ENCODE measurements at regions not wholly inside any gene's neighbourhood (a gene's known extent, or its start where the extent isn't known, plus 50 kb on each side); places are given as distances from the start of the nearest gene placed in this dataset.
"Not testable (repeated sequence)": the region's sequence is repeated elsewhere in the genome, so short reads cannot be mapped to it uniquely, and the experiment has no call there.

DNA sequence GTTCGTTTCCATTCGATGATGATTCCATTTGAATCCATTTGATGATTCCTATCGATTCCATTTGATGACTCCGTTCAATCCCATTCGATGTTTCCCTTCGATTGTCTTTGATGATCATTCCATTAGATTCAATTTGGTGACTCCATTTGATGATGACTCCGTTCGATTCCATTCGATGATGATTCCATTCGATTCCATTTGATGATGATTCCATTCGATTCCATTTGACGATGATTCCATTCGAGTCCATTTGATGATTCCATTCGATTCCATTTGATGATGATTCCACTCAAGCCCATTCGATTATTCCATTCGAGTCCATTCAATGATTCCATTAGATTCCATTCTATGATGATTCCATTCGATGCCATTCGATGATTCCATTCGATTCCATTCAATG, 2730.6 kb downstream of the RPIA start:
- not testable (repeated sequence) for DNase-seq (ENCODE audit: low spot score)

DNA sequence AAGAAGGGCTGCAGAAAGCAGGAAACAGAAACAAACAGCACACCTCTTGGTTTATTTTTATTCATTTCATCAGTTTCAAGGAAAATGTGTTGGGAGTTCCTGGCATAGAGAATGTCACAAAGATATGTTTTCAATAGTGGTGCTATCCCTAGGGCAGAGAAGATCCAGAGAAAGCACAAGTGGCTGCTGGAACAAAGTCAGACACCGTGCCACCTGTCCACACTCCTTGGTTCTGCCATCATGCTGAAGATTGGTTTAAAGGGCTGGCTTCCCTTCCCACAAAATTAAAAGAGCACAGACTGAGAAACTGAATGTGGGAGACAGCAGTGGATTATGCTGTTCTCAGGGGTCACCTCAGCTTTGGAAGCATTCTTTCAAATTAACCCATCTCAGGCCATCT, 2735.7 kb downstream of the RPIA start:
- DNase-seq (ENCODE audit: low spot score): not testable (repeated sequence)

DNA sequence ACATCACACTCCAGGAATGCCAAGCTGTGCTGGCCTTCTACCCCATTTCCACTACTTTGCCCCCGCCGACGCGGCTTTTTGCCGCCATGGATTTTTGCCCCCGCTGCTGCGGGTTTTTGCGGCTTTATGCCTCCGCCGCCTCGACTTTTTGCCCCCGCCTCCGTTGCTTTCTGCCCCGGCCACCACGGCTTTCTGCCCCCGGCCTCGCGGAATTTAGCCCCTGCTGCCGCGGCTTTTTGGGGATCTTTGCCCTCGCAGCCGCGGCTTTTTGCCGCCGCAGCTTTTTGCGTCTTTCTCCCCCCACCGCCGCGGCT, 2750.4 kb downstream of the RPIA start:
- DNase-seq (ENCODE audit: low spot score): not testable (repeated sequence)

DNA sequence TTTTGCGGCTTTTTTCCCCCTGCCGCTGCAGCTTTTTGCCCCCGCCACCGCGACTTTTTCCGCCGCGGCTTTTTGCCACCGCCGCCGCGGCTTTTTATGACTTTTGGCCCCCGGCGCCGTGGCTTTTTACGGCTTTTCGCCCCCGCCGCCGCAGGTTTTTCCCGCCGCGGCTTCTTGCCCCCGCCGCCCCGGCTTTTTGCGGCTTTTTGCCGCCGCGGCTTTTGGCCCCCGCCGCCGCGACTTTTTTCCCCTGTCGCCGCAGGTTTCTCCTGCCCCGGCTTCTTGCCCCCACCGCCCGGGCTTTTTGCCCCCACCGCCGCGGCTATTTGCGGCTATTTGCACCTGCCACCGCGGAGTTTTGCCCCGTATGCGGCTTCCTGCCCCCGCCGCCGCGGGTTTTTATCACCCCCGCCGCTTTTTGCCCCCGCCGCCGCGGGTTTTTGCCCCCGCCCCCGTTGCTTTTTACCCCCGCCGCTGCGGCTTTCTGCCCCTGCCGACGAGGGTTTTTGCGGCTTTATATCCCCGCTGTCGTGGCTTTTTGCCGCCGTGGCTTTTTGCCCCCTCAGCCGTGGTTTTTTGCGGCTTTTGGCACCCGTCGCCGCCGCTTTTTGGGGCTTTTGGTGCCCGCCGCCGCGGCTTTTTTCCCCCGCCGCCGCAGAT, 2750.9 kb downstream of the RPIA start:
- DNase-seq (ENCODE audit: low spot score): no peak

DNA sequence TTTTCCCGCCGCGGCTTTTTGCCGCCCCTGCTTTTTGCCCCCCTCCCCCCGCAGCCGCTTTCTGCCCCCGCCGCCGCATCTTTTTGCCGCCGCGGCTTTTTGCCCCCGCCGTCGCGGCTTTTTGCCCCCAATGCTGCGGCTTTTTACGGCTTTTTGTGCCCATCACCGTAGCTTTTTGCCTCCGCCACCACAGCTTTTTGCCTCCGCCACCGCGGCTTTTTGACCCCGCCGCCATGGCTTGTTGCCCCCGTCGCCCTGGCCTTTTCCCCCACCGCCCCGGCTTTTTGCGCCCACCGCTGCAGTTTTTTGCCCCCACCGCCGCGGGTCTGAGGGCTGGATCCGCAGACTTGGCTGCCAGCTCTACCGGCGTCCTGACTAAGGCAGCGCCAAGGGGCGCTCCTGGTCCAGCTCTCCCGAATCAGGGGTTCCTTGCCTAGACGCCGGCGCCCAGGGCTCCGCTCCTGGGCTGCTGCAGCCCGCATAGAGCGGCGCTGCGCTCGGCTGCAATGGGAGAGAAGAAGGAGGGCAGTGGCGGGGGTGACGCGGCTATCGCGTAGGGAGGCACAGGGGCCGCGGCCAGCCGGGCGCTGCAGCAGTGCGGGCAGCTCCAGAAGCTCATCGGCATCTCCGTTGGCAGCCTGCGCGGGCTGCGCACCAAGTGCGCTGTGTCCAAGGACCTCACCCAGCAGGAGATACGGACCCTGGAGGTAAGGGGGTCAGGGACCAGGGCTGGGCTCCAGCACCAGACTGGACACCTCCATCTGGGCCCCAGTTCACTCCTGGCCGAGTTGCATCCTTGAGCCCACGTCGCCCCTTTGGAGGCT, 2751.6 kb downstream of the RPIA start:
- DNase-seq (ENCODE audit: low spot score): not testable (repeated sequence)

DNA sequence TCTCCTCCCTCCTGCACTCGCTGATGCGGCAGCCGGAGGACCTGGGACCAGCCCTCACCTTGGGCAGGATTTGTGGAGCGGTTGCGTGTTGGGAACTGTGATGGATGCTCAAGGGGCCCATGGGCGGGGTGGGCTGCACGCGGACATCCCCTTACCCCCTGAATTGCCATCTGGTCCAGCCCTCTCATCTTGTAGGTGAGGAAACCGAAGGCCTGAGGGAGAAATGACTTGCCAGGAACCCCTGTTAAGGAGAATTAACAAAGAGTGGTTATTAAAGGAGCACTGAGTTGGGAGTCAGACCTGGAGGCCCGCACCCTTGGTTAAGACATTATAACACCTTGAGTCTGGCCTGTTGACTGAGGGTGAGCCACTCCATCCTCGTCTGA, 2752.2 kb downstream of the RPIA start:
- DNase-seq (ENCODE audit: low spot score): not testable (repeated sequence)

DNA sequence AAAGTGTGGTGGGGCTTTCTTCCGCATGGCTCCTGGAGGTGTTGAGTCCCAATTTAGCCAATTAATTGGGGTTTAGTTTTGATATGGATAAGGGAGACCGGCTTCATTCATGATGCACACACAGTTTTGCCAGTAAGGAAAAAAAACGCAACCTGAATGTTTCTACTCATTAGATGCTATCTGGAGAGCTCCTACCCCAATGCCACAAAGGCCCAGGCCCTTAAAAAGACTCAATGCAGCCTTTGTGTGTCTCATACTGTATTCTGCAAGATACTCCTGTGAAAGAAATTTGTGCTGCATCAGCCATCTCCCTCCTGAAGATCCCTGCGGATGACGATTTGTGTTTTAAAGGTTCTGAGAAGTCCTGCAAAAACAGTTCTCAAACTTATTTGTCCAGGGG, 2754.2 kb downstream of the RPIA start:
- not testable (repeated sequence) for DNase-seq (ENCODE audit: low spot score)

DNA sequence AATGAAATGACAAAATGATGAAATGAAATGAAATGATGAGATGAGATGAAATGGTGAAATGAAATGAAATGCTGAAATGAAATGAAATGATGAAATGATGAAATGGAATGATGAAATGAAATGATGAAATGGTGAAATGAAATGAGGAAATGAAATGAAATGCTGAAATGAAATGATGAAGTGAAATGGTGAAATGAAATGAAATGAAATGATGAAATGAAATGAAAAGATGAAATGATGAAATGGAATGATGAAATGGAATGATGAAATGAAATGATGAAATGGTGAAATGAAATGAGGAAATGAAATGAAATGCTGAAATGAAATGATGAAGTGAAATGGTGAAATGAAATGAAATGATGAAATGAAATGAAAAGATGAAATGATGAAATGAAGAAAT, 2755.0 kb downstream of the RPIA start:
- DNase-seq (ENCODE audit: low spot score): not testable (repeated sequence)

DNA sequence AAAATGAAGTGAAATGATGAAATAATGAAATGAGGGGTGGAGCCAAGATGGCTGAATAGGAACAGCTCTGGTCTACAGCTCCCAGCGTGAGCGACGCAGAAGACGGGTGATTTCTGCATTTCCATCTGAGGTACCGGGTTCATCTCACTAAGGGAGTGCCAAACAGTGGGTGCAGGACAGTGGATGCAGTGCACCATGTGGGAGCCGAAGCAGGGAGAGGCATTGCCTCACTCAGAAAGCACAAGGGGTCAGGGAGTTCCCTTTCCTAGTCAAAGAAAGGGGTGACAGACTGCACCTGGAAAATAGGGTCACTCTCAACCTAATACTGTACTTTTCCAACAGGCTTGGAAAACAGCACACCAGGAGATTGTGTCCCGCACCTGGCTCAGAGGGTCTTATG, 2755.4 kb downstream of the RPIA start:
- not testable (repeated sequence) for DNase-seq (ENCODE audit: low spot score)

DNA sequence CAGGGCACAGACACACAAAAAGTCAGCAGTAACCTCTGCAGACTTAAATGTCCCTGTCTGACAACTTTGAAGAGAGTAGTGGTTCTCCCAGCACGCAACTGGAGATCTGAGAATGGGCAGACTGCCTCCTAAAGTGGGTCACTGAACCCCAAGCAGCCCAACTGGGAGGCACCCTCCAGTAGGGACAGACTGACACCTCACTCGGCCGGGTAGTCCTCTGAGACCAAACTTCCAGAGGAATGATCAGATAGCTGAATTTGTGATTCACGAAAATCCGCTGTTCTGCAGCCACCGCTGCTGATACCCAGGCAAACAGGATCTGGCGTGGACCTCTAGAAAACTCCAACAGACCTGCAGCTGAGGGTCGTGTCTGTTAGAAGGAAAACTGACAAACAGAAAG, 2756.0 kb downstream of the RPIA start:
- not testable (repeated sequence) for DNase-seq (ENCODE audit: low spot score)

DNA sequence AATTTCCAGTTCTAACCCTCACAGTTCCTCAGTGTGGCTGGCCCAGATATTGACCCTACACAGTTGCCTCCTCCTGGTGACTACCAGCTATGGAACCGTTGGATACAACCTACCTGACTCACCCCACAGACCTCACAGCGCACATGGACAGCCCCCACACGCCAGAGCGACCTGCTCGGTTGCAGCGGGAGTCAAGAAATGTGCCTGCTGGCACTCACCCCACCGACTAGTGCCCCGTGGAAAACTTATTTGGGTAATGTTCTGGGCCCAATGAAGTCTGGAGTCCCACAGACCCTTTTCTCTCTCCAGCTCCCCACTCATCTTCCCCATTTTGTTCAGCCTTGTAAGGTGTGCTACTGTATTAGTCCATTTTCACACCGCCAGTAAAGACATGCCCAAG, 2770.8 kb downstream of the RPIA start:
- DNase-seq (ENCODE audit: low spot score): not testable (repeated sequence)

DNA sequence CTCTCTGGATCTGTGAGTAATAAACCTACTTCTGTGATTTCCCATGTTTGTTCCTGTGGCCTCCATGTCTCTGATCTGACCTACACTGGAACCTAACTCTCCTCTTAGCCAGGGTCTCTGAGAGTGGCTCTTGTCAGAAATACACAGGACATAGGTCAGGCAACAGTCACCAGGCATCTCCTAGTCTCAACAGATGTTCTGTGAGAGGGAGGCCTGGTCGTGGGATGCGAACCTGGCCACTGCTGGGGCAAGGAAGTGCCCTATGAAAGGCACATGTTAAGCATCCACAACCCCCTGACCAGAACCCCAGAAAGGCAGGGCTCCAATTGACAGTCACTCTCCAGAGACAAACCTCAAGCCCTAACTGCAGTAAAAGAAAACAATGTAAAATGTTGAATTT, 2771.5 kb downstream of the RPIA start:
- not testable (repeated sequence) for DNase-seq (ENCODE audit: low spot score)

DNA sequence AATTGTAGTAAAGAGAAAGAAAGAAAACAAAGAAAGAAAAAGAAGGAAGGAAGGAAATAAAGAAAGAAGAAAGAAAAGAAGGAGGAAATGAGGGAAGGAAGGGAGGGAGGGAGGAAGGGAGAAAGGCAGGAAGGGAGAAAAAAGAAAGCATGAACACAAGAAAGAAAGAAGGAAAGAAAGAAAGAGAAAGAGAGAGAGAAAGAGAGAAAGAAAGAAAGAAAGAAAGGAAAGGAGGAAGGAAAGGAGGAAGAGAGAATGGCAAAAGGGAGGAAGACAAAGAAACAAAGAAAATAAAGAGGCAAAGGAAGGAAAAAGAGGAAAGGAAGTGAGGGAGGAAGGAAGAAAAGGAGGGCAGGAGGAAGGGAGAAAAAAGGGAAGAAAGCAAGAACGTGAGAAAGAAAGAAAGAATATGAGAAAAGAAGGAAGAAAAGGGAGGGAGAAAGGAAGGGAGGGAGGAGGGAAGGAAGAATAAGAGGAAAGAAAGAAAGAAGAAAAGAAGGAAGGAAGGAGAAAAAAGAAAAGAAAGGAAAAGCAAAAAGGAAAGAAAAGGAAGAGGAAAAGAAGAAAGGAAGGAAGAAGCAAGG, 2775.4 kb downstream of the RPIA start:
- DNase-seq (ENCODE audit: low spot score): not testable (repeated sequence)

DNA sequence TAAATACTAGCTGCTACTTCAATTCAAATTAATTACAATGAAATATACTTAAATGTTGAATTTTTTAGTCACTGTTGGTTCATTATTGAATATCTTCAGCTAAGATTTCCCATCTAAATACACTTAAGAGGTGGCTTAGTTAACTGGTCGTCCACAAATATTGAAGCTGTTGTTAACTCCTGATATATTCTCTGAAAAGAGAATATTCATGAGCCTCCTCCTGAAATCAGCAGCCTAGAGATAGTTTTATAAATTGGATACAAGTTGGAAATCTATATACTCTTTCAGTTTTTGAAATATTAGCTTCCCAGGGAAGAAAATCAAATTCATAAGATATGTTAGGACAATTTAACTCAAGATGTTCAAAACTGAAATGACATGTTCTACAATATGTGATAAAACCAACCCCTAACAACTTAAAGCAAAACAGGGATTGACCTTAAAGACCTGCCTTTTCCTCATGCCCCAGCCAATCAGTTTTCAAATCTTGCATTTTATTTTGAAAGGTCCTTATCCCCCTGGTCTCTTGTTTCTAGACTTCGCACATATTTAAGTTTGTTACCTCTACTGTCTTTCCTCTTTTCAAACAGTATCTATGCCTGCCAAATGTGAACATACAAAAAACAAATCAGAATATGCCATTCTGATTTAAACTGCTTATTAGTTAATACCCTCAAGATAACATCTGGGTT, 2784.9 kb downstream of the RPIA start:
- not testable (repeated sequence) for DNase-seq (ENCODE audit: low spot score)

DNA sequence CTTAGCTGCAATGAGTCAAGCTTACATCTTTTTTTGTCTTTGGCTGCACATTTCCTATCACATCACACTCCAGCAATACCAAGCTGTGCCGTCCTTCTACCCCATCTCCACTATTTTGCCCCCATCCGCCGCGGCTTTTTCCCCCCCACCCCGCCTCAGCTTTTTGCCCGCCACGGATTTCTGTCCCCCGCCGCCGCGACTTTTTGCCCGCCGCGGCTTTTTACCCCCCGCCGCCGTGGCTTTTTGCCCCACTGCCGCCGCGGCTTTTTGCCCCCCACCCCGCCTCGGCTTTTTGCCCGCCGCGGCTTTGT, 2785.4 kb downstream of the RPIA start:
- not testable (repeated sequence) for DNase-seq (ENCODE audit: low spot score)

DNA sequence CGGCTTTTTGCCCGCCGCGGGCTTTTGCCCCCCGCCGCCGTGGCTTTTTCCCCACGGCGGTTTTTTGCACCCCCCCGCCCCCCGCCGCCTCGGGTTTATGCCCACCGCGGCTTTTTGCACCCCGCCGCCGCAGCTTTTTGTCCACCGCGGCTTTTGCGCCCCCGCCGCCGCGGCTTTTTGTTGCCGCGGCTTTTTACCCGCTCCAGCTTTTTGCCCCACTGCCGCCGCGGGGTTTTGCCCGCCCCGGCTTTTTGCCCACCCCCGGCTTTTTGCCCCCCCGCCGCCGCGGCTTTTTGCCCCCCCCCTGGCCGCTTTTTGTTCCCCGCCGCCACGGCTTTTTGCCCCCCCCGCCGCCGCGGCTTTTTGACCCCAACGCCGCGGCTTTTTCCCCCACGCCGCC, 2785.8 kb downstream of the RPIA start:
- DNase-seq (ENCODE audit: low spot score): not testable (repeated sequence)

DNA sequence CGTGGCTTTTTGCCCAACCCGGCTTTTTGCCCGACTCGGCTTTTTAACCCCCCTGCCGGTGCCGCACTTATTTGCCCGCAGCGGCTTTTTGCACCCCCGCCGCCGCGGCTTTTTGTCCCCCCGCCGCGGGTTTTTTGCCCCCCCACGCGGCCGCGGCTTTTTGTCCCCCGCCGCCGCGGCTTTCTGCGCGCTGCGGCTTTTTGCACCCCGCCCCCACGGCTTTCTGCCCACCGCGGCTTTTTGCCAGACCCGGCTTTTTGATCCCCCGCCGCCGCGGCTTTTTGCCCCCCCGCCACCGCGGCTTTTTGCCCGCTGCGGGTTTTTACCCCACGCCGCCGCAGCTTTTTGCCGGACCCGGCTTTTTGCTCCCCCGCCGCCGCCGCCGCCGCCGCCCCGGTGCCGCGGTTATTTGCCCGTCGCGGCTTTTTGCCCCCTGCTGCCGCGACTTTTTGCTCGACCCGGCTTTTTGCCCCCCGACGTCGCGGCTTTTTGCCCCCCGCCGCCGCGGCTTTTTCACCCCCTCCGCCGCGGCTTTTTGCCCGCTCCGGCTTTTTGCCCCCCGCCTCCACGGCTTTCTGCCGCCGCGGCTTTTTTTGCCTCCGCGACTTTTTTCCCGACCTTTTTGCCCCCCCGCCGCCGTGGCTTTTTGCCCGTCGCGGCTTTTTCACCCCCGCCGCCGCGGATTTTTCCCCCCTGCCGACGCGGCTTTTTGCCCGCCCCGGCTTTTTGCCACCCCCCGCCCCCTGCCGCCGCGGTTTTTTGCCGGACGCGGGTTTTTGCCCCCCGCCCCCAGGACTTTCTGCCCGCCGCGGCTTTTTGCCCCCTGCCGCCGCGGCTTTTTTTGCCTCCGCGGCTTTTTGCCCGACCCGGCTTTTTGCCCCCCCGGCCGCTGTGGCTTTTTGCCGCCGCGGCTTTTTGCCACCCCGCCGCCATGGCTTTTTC, 2786.5 kb downstream of the RPIA start:
- peak; percentile 27 for DNase-seq (ENCODE audit: low spot score)

DNA sequence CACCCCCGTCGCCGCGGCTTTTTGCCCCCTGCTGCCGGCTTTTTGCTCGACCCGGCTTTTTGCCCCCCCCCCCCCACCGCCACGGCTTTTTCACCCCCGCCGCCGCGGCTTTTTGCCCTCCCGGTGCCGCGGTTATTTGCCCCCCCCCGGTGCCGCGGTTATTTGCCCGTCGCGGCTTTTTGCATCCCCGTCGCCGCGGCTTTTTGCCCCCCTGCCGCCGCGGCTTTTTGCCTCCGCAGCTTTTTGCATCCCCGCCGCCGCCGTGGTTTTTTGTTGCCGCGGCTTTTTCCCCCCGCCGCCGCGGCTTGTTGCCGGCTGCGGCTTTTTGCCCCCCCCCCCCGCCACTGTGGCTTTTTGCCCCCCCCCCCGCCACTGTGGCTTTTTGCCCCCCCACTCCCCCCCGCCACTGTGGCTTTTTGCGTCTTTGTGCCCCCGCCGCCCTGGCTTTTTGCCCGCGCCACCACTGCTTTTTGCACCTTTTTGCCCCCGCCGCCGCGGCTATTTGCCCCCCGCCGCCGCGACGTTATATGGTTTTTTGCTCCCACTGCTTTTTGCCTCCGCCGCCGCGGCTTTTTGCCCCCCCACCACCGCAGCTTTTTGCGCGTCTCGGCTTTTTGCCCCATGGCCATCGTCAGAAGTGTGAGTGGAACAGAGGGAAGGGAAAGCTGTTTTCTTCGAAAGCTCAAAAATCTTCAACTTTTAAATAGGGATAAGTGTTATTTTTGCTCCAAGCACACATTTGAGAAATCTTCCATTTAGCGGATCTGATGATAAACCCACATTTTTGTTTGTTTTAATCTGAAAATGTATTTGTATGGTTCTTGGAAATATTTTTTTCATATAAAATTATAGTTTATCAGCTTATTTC, 2787.6 kb downstream of the RPIA start:
- DNase-seq (ENCODE audit: low spot score): not testable (repeated sequence)

DNA sequence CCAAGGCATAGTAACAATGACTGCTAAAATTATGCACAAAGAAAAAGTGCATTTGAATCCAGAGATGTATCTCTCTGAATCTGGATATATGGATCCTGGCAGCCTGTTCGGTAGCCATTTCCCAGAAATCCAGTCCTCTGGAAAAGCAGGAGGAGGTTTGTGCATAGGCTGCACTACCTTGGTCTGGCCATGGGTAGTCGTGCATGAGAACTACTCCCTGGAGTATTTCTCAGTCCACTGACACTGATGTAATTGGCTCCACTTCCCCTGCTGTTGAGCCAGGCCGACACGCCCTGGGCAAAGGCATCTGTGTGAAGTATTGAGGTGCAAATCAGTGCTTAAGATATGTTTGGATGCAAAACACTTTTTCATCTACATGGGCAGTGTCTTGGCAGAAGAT, 2793.8 kb downstream of the RPIA start:
- DNase-seq (ENCODE audit: low spot score): not testable (repeated sequence)

All from SW480 (cell line).